Endothelial cell of umbilical vein (primary cell): ENCODE measurements at regions not wholly inside any gene's neighbourhood (a gene's known extent, or its start where the extent isn't known, plus 50 kb on each side); places are given as distances from the start of the nearest gene placed in this dataset.
"Not testable (repeated sequence)": the region's sequence is repeated elsewhere in the genome, so short reads cannot be mapped to it uniquely, and the experiment has no call there.

ENCODE experiments used
- BruUV-seq: library from RNA; stranded (reverse); fragments of 400-500 nt; replicated peaks from 2 replicates; lab custom pipeline; 2021; lab: Mats Ljungman, UMichigan
- CTCF ChIA-PET: fragments of 300-600, 350-600 bp; sonication (Branson Sonifier 250); formaldehyde crosslinking; loops from one replicate; lab custom pipeline; 2021; ENCODE audit warnings: antibody characterized with exemption, inconsistent platforms; lab: Charles Lee
- POLR2A ChIA-PET: fragments of 300-600, 350-600 bp; sonication (Branson Sonifier 250); formaldehyde crosslinking; loops from one replicate; lab custom pipeline; 2021; ENCODE audit warnings: antibody characterized with exemption, inconsistent platforms; lab: Charles Lee
- DNase-seq: peaks from one replicate; pipeline ENCODE4 v3.0.0-alpha.2; 2011; ENCODE audit warnings: low read depth, low spot score
- FAIRE-seq: peaks from 2 replicates; lab custom pipeline; 2011; peaks lifted over from hg19 to GRCh38; lab: Jason Lieb, UNC
- H2AFZ ChIP-seq: 2 replicates; pipeline ENCODE4 v1.6.0; 2012; ENCODE audit warnings: low read depth, low read length, control low read depth, inconsistent platforms
- H3K27ac ChIP-seq: 2 replicates; pipeline ENCODE4 v1.5.1; 2011; ENCODE audit warnings: low read depth, mild to moderate bottlenecking, control low read depth, low read length, moderate library complexity; ENCODE audit not compliant: insufficient read depth
- H3K27me3 ChIP-seq, 2 experiments: 2 replicates each; pipeline versions ENCODE4 v1.6.0 to v1.6.1; 2011; ENCODE audit warnings: low read length in 2 of 2, mixed read lengths in 1 of 2; ENCODE audit not compliant: control insufficient read depth in 2 of 2, insufficient read depth in 2 of 2
- H3K36me3 ChIP-seq, 2 experiments: 2 replicates in 1 of 2; 3 replicates in 1 of 2; pipeline ENCODE4 v1.5.1; 2011; ENCODE audit warnings: low read length in 2 of 2, mild to moderate bottlenecking in 1 of 2, moderate library complexity in 1 of 2; ENCODE audit not compliant: control insufficient read depth in 2 of 2, insufficient read depth in 2 of 2; ENCODE audit errors: extremely low read depth in 1 of 2
- H3K4me1 ChIP-seq: 3 replicates; pipeline ENCODE4 v1.5.1; 2011; ENCODE audit warnings: mild to moderate bottlenecking, low read length; ENCODE audit not compliant: control insufficient read depth, insufficient read depth; ENCODE audit errors: extremely low read depth
- H3K4me2 ChIP-seq: 2 replicates; pipeline ENCODE4 v1.6.1; 2011; ENCODE audit warnings: low read length, control low read depth, mixed read lengths; ENCODE audit not compliant: insufficient read depth
- H3K4me3 ChIP-seq, 3 experiments: fragments of 200-600 bp in 1 of 3; sonication (generic), shearing (Covaris generic) in 1 of 3; replicated peaks in 1 of 3; 2 replicates each; pipeline ENCODE4 v1.5.1; 2011 to 2016; ENCODE audit warnings: control low read depth in 3 of 3, low read length in 3 of 3, mild to moderate bottlenecking in 2 of 3, inconsistent platforms in 1 of 3, low read depth in 1 of 3, moderate library complexity in 1 of 3; ENCODE audit not compliant: insufficient read depth in 1 of 3
- H3K79me2 ChIP-seq: 2 replicates; pipeline ENCODE4 v1.6.0; 2012; ENCODE audit warnings: low read length, inconsistent platforms; ENCODE audit not compliant: control insufficient read depth, insufficient read depth
- H3K9ac ChIP-seq: replicated peaks from 2 replicates; pipeline ENCODE3; 2011; ENCODE audit warnings: low read length, control low read depth; ENCODE audit not compliant: insufficient read depth; ENCODE audit errors: extremely low read depth
- H3K9me1 ChIP-seq: replicated peaks from 3 replicates; pipeline ENCODE4 v1.6.0; 2011; ENCODE audit warnings: mild to moderate bottlenecking, low read length; ENCODE audit not compliant: control insufficient read depth, insufficient read depth; ENCODE audit errors: extremely low read depth
- H3K9me3 ChIP-seq: replicated peaks from 2 replicates; pipeline ENCODE4 v1.5.1; 2012; ENCODE audit warnings: low read length, inconsistent platforms; ENCODE audit not compliant: control insufficient read depth, insufficient read depth
- H4K20me1 ChIP-seq: replicated peaks from 2 replicates; pipeline ENCODE3; 2011; ENCODE audit warnings: mild to moderate bottlenecking, low read length; ENCODE audit not compliant: control insufficient read depth, insufficient read depth; ENCODE audit errors: extremely low read depth
- dilution Hi-C: fragments of 300-500 bp; cut with MboI; formaldehyde crosslinking; loops from one replicate; pipeline ENCODE4 v1.15.0; 2019; ENCODE audit warnings: low sequenced_read_pairs; ENCODE audit not compliant: extremely low pct_ligation_motif_present
- intact Hi-C: fragments of 100-400 bp; cut with micrococcal nuclease; formaldehyde crosslinking; loops from one replicate; pipeline ENCODE4 v1.10.0; 2022

DNA sequence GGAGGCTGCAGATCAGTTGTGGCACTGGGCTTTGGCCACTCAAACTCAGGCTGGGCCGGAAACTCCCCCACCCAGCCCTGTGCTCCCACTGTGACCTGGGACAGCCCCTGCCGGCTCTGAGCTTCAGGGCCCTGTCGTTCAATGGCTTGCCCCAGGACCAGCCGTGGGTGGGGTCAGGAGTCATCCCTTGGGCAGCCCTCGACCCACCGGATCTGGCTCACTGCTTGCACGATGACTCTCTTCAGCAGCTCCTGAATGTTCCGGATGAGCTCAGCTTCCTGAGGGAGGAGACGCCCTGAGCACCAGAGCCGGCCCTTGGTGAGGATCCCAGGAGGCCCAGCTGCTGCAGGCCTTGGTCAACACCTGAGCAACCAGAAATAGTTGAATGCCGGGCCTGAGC lies 1544.2 kb upstream of the USP9Y start:
- H3K27me3 ChIP-seq, result not testable (repeated sequence)

GRCh38 chrY:11177033-11177432 lies 1524.0 kb upstream of the USP9Y start:
- DNase-seq, FAIRE-seq, dilution Hi-C loops, H3K36me3 ChIP-seq, intact Hi-C loops, H3K9me1 ChIP-seq, H3K4me3 ChIP-seq, H3K9me3 ChIP-seq, H3K27me3 ChIP-seq, H3K9ac ChIP-seq, CTCF ChIA-PET, H3K27ac ChIP-seq, H3K4me2 ChIP-seq, H2AFZ ChIP-seq, H3K79me2 ChIP-seq, BruUV-seq, POLR2A ChIA-PET, H4K20me1 ChIP-seq, H3K4me1 ChIP-seq: not testable (repeated sequence)

More for the DNA sequence above, 1544.2 kb upstream of the USP9Y start:
- H3K9me3 ChIP-seq, H3K4me1 ChIP-seq, H2AFZ ChIP-seq, H3K27ac ChIP-seq, intact Hi-C loops, H4K20me1 ChIP-seq, H3K9me1 ChIP-seq, H3K9ac ChIP-seq, H3K79me2 ChIP-seq, CTCF ChIA-PET, H3K36me3 ChIP-seq, H3K4me3 ChIP-seq, H3K4me2 ChIP-seq, BruUV-seq, POLR2A ChIA-PET, dilution Hi-C loops, DNase-seq: not testable (repeated sequence)
- peak; percentile 81 for FAIRE-seq

DNA sequence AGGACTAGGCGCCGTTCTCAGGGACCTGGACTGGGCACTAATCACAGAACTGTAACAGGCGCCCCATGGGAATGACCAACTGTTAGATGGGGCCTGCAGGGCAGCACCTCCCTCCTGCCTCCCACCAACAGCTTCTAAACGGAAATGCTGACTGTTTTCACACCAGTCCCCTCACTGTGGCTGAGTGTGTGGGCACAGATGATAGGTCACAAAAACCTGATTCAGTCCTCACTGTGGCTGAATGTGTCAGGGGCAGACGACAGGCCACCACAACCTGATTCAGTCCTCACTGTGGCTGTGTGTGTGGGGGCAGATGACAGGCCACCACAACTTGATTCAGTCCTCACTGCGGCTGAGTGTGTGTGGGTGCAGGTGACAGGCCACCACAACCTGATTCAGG lies 1499.9 kb upstream of the USP9Y start:
- H4K20me1 ChIP-seq, H3K79me2 ChIP-seq, FAIRE-seq, DNase-seq, BruUV-seq, H3K27me3 ChIP-seq, CTCF ChIA-PET, H3K36me3 ChIP-seq, H3K4me2 ChIP-seq, H2AFZ ChIP-seq, H3K9me1 ChIP-seq, H3K9me3 ChIP-seq, dilution Hi-C loops, H3K9ac ChIP-seq, POLR2A ChIA-PET, H3K4me3 ChIP-seq, H3K4me1 ChIP-seq, H3K27ac ChIP-seq, intact Hi-C loops: not testable (repeated sequence)

DNA sequence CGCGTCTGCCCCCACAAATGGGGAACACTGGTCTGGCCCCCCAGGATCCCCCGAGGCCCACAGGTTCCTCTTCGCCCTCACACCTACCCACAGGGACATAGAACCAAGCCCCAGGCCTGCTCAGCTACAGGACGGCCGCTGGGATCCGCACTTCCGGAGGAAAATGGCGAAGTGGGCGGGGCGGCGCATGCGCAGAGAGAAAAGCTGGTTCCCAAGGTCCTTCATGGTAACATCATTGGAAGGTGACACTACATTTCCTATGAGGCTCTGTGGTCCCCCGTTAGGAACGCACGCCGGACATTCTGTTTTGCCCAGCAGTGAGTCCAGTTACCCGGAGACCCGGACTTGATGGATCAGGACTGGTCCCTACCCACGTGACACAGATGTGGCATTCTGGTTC lies 1486.2 kb upstream of the USP9Y start:
- H3K9ac ChIP-seq, H3K9me1 ChIP-seq, intact Hi-C loops, H3K4me3 ChIP-seq, FAIRE-seq, dilution Hi-C loops, DNase-seq, H3K4me1 ChIP-seq, H3K27me3 ChIP-seq, H4K20me1 ChIP-seq, BruUV-seq, H2AFZ ChIP-seq, H3K79me2 ChIP-seq, POLR2A ChIA-PET, H3K9me3 ChIP-seq, H3K27ac ChIP-seq, H3K4me2 ChIP-seq, H3K36me3 ChIP-seq, CTCF ChIA-PET: not testable (repeated sequence)
